K562 (cell line): ENCODE measurements at regions not wholly inside any gene's neighbourhood (a gene's known extent, or its start where the extent isn't known, plus 50 kb on each side); places are given as distances from the start of the nearest gene placed in this dataset.

Experiments used
- ATAC-seq: fragments of 200-7000 bp; cut with Tn5 transposase; 3 replicates; pipeline ENCODE4 v1.9.1; 2020; ENCODE audit warnings: moderate library complexity
- BruUV-seq: library from RNA; stranded (reverse); fragments of 400-500 nt; replicated peaks from 2 replicates; lab custom pipeline; 2021; lab: Mats Ljungman, UMichigan
- CTCF ChIA-PET: fragments of 300-600 bp; formaldehyde crosslinking; extraction: SDS; loops from one replicate; lab custom pipeline; 2021; ENCODE audit warnings: low intra/inter-chr PET ratio; lab: Yijun Ruan, JAX
- POLR2A ChIA-PET: fragments of 300-600, 350-650 bp; sonication (Branson Sonifier 250); formaldehyde crosslinking; extraction: SDS; loops from one replicate; lab custom pipeline; 2021; ENCODE audit warnings: antibody characterized with exemption, inconsistent platforms; lab: Yijun Ruan, JAX
- DNase-seq, 4 experiments: peaks; one replicate each; pipeline versions ENCODE4 v3.0.0 to v3.0.0-alpha.2; 2011 to 2018; ENCODE audit warnings: low spot score in 3 of 4, mixed read lengths in 3 of 4; ENCODE audit errors: extremely low read depth in 1 of 4
- FAIRE-seq: peaks from 2 replicates; lab custom pipeline; 2011; peaks lifted over from hg19 to GRCh38; lab: Jason Lieb, UNC
- H2AFZ ChIP-seq: 2 replicates; pipeline ENCODE4 v1.6.0; 2011; ENCODE audit warnings: low read depth, low read length, control low read depth, inconsistent platforms
- H3K27ac ChIP-seq: fragments of 200-600 bp; 3 replicates; pipeline ENCODE4 v1.8.0; 2011; ENCODE audit warnings: low read depth, mild to moderate bottlenecking, control low read depth, inconsistent platforms, low read length, moderate library complexity, mixed read lengths; ENCODE audit errors: extremely low read depth
- H3K27me3 ChIP-seq, 2 experiments: fragments of 300-600 bp in 1 of 2; 2 replicates in 1 of 2; 3 replicates in 1 of 2; pipeline versions ENCODE4 v1.6.0 to v1.8.0; 2011; ENCODE audit warnings: inconsistent platforms in 2 of 2, low read length in 2 of 2, mild to moderate bottlenecking in 1 of 2, mixed read lengths in 1 of 2, moderate library complexity in 1 of 2; ENCODE audit not compliant: control insufficient read depth in 2 of 2, insufficient read depth in 2 of 2
- H3K36me3 ChIP-seq: fragments of 300-600 bp; 3 replicates; pipeline ENCODE4 v1.8.0; 2011; ENCODE audit warnings: mild to moderate bottlenecking, low read length, inconsistent platforms; ENCODE audit not compliant: control insufficient read depth, insufficient read depth
- H3K4me1 ChIP-seq, 2 experiments: fragments of 200-600 bp in 1 of 2; replicated peaks in 1 of 2; 2 replicates in 1 of 2; 3 replicates in 1 of 2; pipeline versions ENCODE4 v1.5.1 to v1.8.0; 2011; ENCODE audit warnings: inconsistent platforms in 2 of 2, low read length in 2 of 2, mild to moderate bottlenecking in 1 of 2, mixed read lengths in 1 of 2, moderate library complexity in 1 of 2; ENCODE audit not compliant: control insufficient read depth in 2 of 2, insufficient read depth in 2 of 2
- H3K4me2 ChIP-seq: 2 replicates; pipeline ENCODE4 v1.6.1; 2011; ENCODE audit warnings: low read length, control low read depth, inconsistent platforms, mixed read lengths; ENCODE audit not compliant: insufficient read depth
- H3K4me3 ChIP-seq: fragments of 200-600 bp; sonication (generic), shearing (Covaris generic); 2 replicates; pipeline ENCODE4 v1.5.1; 2016; ENCODE audit warnings: control low read depth, inconsistent platforms
- H3K79me2 ChIP-seq: fragments of 200-600 bp; 3 replicates; pipeline ENCODE4 v1.8.0; 2011; ENCODE audit warnings: low read length, inconsistent platforms; ENCODE audit not compliant: control insufficient read depth, insufficient read depth
- H3K9ac ChIP-seq, 2 experiments: 2 replicates each; pipeline versions ENCODE4 v1.6.0 to v1.6.1; 2011; ENCODE audit warnings: low read depth in 2 of 2, low read length in 2 of 2, control low read depth in 1 of 2, inconsistent platforms in 1 of 2, mild to moderate bottlenecking in 1 of 2, mixed read lengths in 1 of 2; ENCODE audit not compliant: insufficient read depth in 1 of 2
- H3K9me1 ChIP-seq: one replicate; pipeline ENCODE4 v1.6.0; 2011; ENCODE audit warnings: inconsistent platforms, mild to moderate bottlenecking, low read length, moderate library complexity; ENCODE audit not compliant: control insufficient read depth, insufficient read depth
- H3K9me3 ChIP-seq: replicated peaks from 2 replicates; pipeline ENCODE4 v1.5.1; 2011; ENCODE audit warnings: low read depth, low read length, inconsistent platforms; ENCODE audit not compliant: control insufficient read depth, insufficient read depth
- H4K20me1 ChIP-seq: replicated peaks from 2 replicates; pipeline ENCODE4 v1.6.1; 2011; ENCODE audit warnings: low read length, inconsistent platforms, mixed read lengths; ENCODE audit not compliant: control insufficient read depth, insufficient read depth
- C11orf30 ChIP-seq: fragments of 450-650 bp; IDR thresholded peaks from 2 replicates; pipeline ENCODE4 v1.6.1; 2016; ENCODE audit warnings: low read depth, mild to moderate bottlenecking
- ETS2 ChIP-seq: IDR thresholded peaks from 2 replicates; pipeline ENCODE4 v1.6.1; 2016; ENCODE audit warnings: borderline replicate concordance, missing genetic modification characterization, mild to moderate bottlenecking, moderate library complexity, missing compliant biosample characterization; ENCODE audit not compliant: poor library complexity, severe bottlenecking
- GATAD2A ChIP-seq: fragments of 450-650 bp; IDR thresholded peaks from 2 replicates; pipeline ENCODE4 v1.6.1; 2017
- GTF2E2 ChIP-seq: fragments of 200-800 bp; sonication (Bioruptor generic); IDR thresholded peaks from 2 replicates; pipeline ENCODE4 v1.6.1; 2016; ENCODE audit warnings: missing genetic modification characterization, missing compliant biosample characterization
- HDAC8 ChIP-seq: fragments of 450-650 bp; IDR thresholded peaks from 2 replicates; pipeline ENCODE4 v1.6.1; 2016; ENCODE audit warnings: mild to moderate bottlenecking, missing genetic modification characterization, moderate library complexity, missing compliant biosample characterization
- SP1 ChIP-seq: sonication (generic); formaldehyde crosslinking; IDR thresholded peaks from 2 replicates; pipeline ENCODE4 v1.8.1; 2022; ENCODE audit warnings: mild to moderate bottlenecking, missing genetic modification reagents
- ZNF12 ChIP-seq: sonication (generic); formaldehyde crosslinking; IDR thresholded peaks from 2 replicates; pipeline ENCODE4 v1.4.0; 2020; ENCODE audit warnings: mild to moderate bottlenecking, missing genetic modification reagents
- WGBS: fragments of 100-300 bp; shearing (Covaris generic); methylation state at CpG from one replicate; pipeline ENCODE4 v1.1.6; 2016; ENCODE audit warnings: low coverage, mixed read lengths; ENCODE audit not compliant: insufficient coverage; ENCODE audit errors: missing lambda C conversion rate; 5-methylcytosine and 5-hydroxymethylcytosine counted together
- in situ Hi-C: fragments of 300-500 bp; cut with MboI; formaldehyde crosslinking; loops from 4 replicates; pipeline ENCODE4 v1.15.0; 2018; ENCODE audit warnings: inconsistent platforms, mixed read lengths
- intact Hi-C: fragments of 100-400 bp; cut with micrococcal nuclease; formaldehyde crosslinking; loops from 2 replicates; pipeline ENCODE4 v1.14.2; 2022
- TF ChIP-seq, protein P1 (sequence below): fragments of 200-400 bp; formaldehyde crosslinking; IDR thresholded peaks from 2 replicates; pipeline ENCODE4 v1.6.1; 2017; ENCODE audit warnings: mild to moderate bottlenecking, low read depth, low read length, moderate library complexity

DNA sequence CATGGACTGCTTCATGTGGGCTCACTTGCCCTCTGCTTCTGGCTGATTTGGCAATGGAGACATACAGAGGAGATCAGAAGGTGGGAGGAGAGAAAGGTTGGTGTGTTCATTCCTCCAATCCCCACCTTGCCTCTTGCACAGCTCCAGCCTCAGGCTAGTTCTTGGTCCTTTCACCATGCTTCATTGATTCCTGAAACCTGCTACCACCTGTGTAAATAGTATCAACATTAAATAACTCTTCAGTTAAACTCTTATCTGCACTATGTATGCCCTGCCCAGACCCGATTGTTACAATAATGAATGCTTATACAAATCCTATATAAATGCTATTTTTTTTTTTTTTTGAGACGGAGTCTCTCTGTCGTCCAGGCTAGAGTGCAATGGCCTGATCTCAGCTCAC lies 174.5 kb downstream of the CD83 start:
- DNase-seq: no peak
- TF ChIP-seq GTF2E2 (tag) (no peak), GATAD2A (no peak), ETS2 (no peak), ZNF12 (CRISPR knock-in tag) (no peak), C11orf30 (no peak), HDAC8 (no peak), SP1 (CRISPR knock-in tag) (no peak)
- TF ChIP-seq, protein P1, sequence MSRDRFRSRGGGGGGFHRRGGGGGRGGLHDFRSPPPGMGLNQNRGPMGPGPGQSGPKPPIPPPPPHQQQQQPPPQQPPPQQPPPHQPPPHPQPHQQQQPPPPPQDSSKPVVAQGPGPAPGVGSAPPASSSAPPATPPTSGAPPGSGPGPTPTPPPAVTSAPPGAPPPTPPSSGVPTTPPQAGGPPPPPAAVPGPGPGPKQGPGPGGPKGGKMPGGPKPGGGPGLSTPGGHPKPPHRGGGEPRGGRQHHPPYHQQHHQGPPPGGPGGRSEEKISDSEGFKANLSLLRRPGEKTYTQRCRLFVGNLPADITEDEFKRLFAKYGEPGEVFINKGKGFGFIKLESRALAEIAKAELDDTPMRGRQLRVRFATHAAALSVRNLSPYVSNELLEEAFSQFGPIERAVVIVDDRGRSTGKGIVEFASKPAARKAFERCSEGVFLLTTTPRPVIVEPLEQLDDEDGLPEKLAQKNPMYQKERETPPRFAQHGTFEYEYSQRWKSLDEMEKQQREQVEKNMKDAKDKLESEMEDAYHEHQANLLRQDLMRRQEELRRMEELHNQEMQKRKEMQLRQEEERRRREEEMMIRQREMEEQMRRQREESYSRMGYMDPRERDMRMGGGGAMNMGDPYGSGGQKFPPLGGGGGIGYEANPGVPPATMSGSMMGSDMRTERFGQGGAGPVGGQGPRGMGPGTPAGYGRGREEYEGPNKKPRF: no peak
- TF ChIP-seq, all 486 proteins: peak for 0
- no peak overlapping the region for H3K27ac ChIP-seq
- H3K79me2 ChIP-seq: no peaks in the 10 kb centered on the region
- no peak for FAIRE-seq
- no peak overlapping the region for H3K9ac ChIP-seq
- no peaks in the 10 kb centered on the region; a peak in 1 of 5 replicates for H3K4me1 ChIP-seq
- H3K9me1 ChIP-seq: no peaks in the 10 kb centered on the region
- intact Hi-C loops: no loop called here
- H2AFZ ChIP-seq: no peak overlapping the region
- no peak overlapping the region for H3K4me2 ChIP-seq
- H4K20me1 ChIP-seq: no peaks in the 10 kb centered on the region
- no TSS peak for BruUV-seq
- H3K36me3 ChIP-seq: no peaks in the 10 kb centered on the region
- H3K27me3 ChIP-seq: peaks cover 24 to 43% of the 10 kb centered on the region in 2 experiments
- POLR2A ChIA-PET: interaction anchor here (0.6 to 0.7 kb wide), 2 partner anchors 408 to 430 kb away, joined by 3 to 4 read pairs; no protein-coding TSS in a partner anchor
- in situ Hi-C loops: no loop called here
- H3K4me3 ChIP-seq: no peak overlapping the region
- ATAC-seq: no peak
- CTCF ChIA-PET: no interaction called here
- H3K9me3 ChIP-seq: no peaks in the 10 kb centered on the region
- WGBS: 0% methylated on average over 3 of the region's 3 CpGs
